ENCODE measurements at regions not wholly inside any gene's neighbourhood (a gene's known extent, or its start where the extent isn't known, plus 50 kb on each side); places are given as distances from the start of the nearest gene placed in this dataset.

GRCh38 chr5:4405614-4406219 is 734.4 kb upstream of the ADAMTS16 start:
- H3K4me1 ChIP-seq (ENCODE audit: control insufficient read depth in 1 of 2, low read depth in 2 of 2): no peaks in the 10 kb centered on the region
- DNase-seq (ENCODE audit: low spot score): no peak
- no peaks in the 10 kb centered on the region for H3K9me3 ChIP-seq
- no peaks in the 10 kb centered on the region for H3K36me3 ChIP-seq
- TF ChIP-seq CTCF (IDR thresholded peaks at IDR 0.05): no peak
- H3K4me3 ChIP-seq: no peak overlapping the region
- H3K27ac ChIP-seq: no peak overlapping the region
- no peaks in the 10 kb centered on the region for H3K27me3 ChIP-seq (replicated peaks; ENCODE audit: insufficient read depth)
- no peak for ATAC-seq (ENCODE audit: insufficient number of reproducible peaks, low FRiP score, low read depth)

- DNase-seq (ENCODE audit: low spot score) (no peak), ATAC-seq (ENCODE audit: insufficient number of reproducible peaks, low FRiP score, low read depth) (no peak)
- H3K27me3 ChIP-seq (replicated peaks; ENCODE audit: insufficient read depth): no peaks in the 10 kb centered on the region
- H3K27ac ChIP-seq: no peak overlapping the region
- no peaks in the 10 kb centered on the region for H3K4me1 ChIP-seq (ENCODE audit: control insufficient read depth in 1 of 2, low read depth in 2 of 2)
- no peaks in the 10 kb centered on the region for H3K36me3 ChIP-seq
- no peak for TF ChIP-seq CTCF (IDR thresholded peaks at IDR 0.05)
- no peaks in the 10 kb centered on the region for H3K9me3 ChIP-seq
- H3K4me3 ChIP-seq: no peak overlapping the region
Measured at GRCh38 chr5:4410151-4410550, 730.0 kb upstream of the ADAMTS16 start.

GRCh38 chr5:4411664-4412063 is 728.5 kb upstream of the ADAMTS16 start:
- H3K9me3 ChIP-seq: no peaks in the 10 kb centered on the region
- H3K4me3 ChIP-seq: no peak overlapping the region
- TF ChIP-seq CTCF (IDR thresholded peaks at IDR 0.05): no peak
- no peak overlapping the region for H3K27ac ChIP-seq
- DNase-seq (ENCODE audit: low spot score) (no peak), ATAC-seq (ENCODE audit: insufficient number of reproducible peaks, low FRiP score, low read depth) (no peak)
- H3K27me3 ChIP-seq (replicated peaks; ENCODE audit: insufficient read depth): no peaks in the 10 kb centered on the region
- H3K4me1 ChIP-seq (ENCODE audit: control insufficient read depth in 1 of 2, low read depth in 2 of 2): no peaks in the 10 kb centered on the region
- H3K36me3 ChIP-seq: no peaks in the 10 kb centered on the region

- H3K27me3 ChIP-seq (replicated peaks; ENCODE audit: insufficient read depth): no peaks in the 10 kb centered on the region
- no peak for ATAC-seq (ENCODE audit: insufficient number of reproducible peaks, low FRiP score, low read depth)
- TF ChIP-seq CTCF (IDR thresholded peaks at IDR 0.05): no peak
- no peaks in the 10 kb centered on the region for H3K9me3 ChIP-seq
- DNase-seq (ENCODE audit: low spot score): no peak
- H3K27ac ChIP-seq: no peak overlapping the region
- H3K36me3 ChIP-seq: no peaks in the 10 kb centered on the region
- H3K4me1 ChIP-seq (ENCODE audit: control insufficient read depth in 1 of 2, low read depth in 2 of 2): no peaks in the 10 kb centered on the region
- H3K4me3 ChIP-seq: no peak overlapping the region
Measured at GRCh38 chr5:4413996-4414395, 726.1 kb upstream of the ADAMTS16 start.

- no peak overlapping the region for H3K4me3 ChIP-seq
- no peak for ATAC-seq (ENCODE audit: insufficient number of reproducible peaks, low FRiP score, low read depth)
Measured at GRCh38 chr5:4418084-4418483, 722.0 kb upstream of the ADAMTS16 start.

More at GRCh38 chr5:4418084-4418483, 722.0 kb upstream of the ADAMTS16 start:
- Histone ChIP-seq H3K4me1 (ENCODE audit: control insufficient read depth in 1 of 2, low read depth in 2 of 2) (no peaks in the 10 kb centered on the region), H3K27me3 (replicated peaks; ENCODE audit: insufficient read depth) (no peaks in the 10 kb centered on the region), H3K36me3 (no peaks in the 10 kb centered on the region), H3K9me3 (no peaks in the 10 kb centered on the region), H3K27ac (no peak overlapping the region)
- TF ChIP-seq CTCF (IDR thresholded peaks at IDR 0.05): no peak
- DNase-seq (ENCODE audit: low spot score): no peak

Measured in thoracic aorta (tissue), 2 donors.